Activated naive CD8-positive, alpha-beta T cell treated with anti-CD3 and anti-CD28 coated beads, Interleukin-2, amount 50 U/mL, for 16 hours (primary cell): ENCODE measurements at regions not wholly inside any gene's neighbourhood (a gene's known extent, or its start where the extent isn't known, plus 50 kb on each side); places are given as distances from the start of the nearest gene placed in this dataset.

Experiments used
- DNase-seq: peaks from one replicate; pipeline ENCODE4 v3.0.0-alpha.2; 2020; ENCODE audit warnings: low read depth, low spot score

- no peak for DNase-seq
Measured at GRCh38 chr18:76771192-76771799, 51.1 kb upstream of the ZNF236 start.

GRCh38 chr18:76767954-76768353 lies 54.4 kb upstream of the ZNF236 start:
- DNase-seq, result no peak

GRCh38 chr18:76766429-76766828 lies 55.9 kb upstream of the ZNF236 start:
- no peak for DNase-seq

- no peak for DNase-seq
Measured at GRCh38 chr18:76765649-76766048, 56.7 kb upstream of the ZNF236 start.

- no peak for DNase-seq
Measured at GRCh38 chr18:76764291-76764901, 58.0 kb upstream of the ZNF236 start.

GRCh38 chr18:76759056-76759455 lies 63.3 kb upstream of the ZNF236 start:
- DNase-seq, result no peak

GRCh38 chr18:76757925-76758324 lies 64.4 kb upstream of the ZNF236 start:
- DNase-seq, result no peak

- DNase-seq, result no peak
Measured at GRCh38 chr18:76757335-76757734, 65.0 kb upstream of the ZNF236 start.

- DNase-seq, result no peak
Measured at GRCh38 chr18:76756531-76757253, 65.7 kb upstream of the ZNF236 start.

GRCh38 chr18:76754351-76754750 lies 68.0 kb upstream of the ZNF236 start:
- no peak for DNase-seq

GRCh38 chr18:76752400-76752799 lies 70.0 kb upstream of the ZNF236 start:
- DNase-seq, result no peak

GRCh38 chr18:76750917-76751890 lies 71.2 kb upstream of the ZNF236 start:
- DNase-seq, result no peak

- no peak for DNase-seq
Measured at GRCh38 chr18:76750269-76750668, 72.1 kb upstream of the ZNF236 start.

GRCh38 chr18:76747676-76748075 lies 74.7 kb upstream of the ZNF236 start:
- no peak for DNase-seq

GRCh38 chr18:76741346-76741745 lies 81.0 kb upstream of the ZNF236 start:
- DNase-seq, result no peak

GRCh38 chr18:76736309-76736708 lies 86.0 kb upstream of the ZNF236 start:
- no peak for DNase-seq

GRCh38 chr18:76730901-76731300 lies 91.5 kb upstream of the ZNF236 start:
- DNase-seq, result no peak

GRCh38 chr18:76727589-76727988 lies 94.8 kb upstream of the ZNF236 start:
- no peak for DNase-seq

GRCh38 chr18:76725445-76725844 lies 96.9 kb upstream of the ZNF236 start:
- DNase-seq, result no peak

- no peak for DNase-seq
Measured at GRCh38 chr18:76722224-76723061, 99.9 kb upstream of the ZNF236 start.
